GM18909 (cell line): ENCODE measurements at regions not wholly inside any gene's neighbourhood (a gene's known extent, or its start where the extent isn't known, plus 50 kb on each side); places are given as distances from the start of the nearest gene placed in this dataset.

Experiments used
- ATAC-seq: cut with Tn5 transposase; IDR thresholded peaks from one replicate; pipeline ENCODE4 v1.9.1; 2021; ENCODE audit warnings: mild to moderate bottlenecking; ENCODE audit not compliant: unreplicated experiment, poor library complexity

- ATAC-seq, result no peak
These were observed 50.2 kb upstream of the AKR1E2 start for GRCh38 chr10:4775808-4776207.

DNA sequence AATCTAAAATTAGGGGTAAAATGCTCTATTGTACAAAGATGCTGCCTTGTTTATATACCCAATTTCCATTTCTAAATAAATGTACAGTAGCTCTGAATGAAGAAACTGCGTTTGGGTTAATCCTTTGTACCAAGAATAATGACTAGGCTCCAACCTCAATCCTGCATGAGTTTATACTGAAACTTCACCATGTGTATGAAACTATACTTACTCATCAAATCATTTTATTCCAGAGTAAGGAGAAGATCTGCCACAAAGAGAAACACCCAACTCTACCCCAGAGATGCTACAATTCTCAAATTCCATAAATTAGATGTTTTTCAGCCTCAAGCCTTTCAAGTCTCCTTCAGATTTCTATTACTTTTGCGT, 53.8 kb upstream of the AKR1E2 start:
- ATAC-seq, result no peak

GRCh38 chr10:4771554-4772201, 54.3 kb upstream of the AKR1E2 start:
- ATAC-seq, result no peak

GRCh38 chr10:4770801-4771553, 55.0 kb upstream of the AKR1E2 start:
- ATAC-seq, result no peak

DNA sequence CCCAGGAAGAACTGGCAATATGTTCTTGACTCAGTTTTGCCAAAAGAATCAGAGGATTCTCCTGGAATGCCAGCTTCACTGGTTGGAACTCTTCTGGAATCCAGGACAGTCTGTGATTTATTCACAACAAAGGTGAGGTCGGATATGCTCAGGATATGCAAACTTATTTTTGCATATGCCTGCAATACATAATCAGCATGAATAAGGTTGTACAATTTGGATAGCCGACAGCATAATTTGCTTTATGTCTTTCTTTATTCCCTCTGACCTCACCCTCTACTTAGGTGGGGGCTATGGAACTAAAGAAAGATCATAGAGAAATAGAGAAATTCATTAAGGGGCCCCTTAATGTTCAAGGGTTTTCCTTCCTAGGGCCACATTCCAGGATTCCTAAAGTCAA, 57.6 kb upstream of the AKR1E2 start:
- no peak for ATAC-seq

DNA sequence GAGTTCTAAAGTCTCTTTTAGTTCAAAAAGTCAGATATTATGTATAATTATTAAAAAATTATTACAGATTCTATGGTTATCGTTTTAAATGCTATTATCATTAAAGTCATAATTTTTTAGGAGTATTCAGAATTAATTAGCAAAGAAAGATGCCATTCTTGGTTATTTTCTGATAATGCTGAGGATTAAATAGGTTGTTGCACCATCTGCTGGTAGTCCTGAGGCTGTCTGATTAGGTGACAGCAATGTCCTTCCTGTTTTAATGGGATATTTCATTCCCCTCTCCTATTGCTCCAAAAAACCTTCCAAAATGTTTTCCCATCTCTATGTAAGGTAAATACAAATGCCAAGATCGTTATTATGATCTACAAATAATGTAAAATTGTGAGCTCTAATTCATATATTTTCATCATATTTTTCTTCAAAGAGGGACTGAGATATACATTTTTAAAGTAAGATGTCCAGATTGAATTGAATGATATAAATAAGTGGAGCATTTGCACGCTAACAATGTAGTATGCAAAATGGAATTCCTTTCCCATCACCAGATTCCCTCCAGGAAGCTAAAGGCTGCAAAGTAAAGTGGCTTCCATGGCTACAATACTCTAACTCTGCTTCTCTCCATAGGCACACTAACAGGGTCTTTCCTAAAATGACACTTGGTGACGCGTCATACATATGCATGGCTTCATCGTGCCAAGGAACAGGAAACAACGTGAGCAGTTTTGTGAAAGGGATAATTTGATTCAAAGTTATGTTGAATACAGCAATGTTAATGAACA, 58.8 kb upstream of the AKR1E2 start:
- no peak for ATAC-seq

GRCh38 chr10:4766454-4766853, 59.6 kb upstream of the AKR1E2 start:
- no peak for ATAC-seq

DNA sequence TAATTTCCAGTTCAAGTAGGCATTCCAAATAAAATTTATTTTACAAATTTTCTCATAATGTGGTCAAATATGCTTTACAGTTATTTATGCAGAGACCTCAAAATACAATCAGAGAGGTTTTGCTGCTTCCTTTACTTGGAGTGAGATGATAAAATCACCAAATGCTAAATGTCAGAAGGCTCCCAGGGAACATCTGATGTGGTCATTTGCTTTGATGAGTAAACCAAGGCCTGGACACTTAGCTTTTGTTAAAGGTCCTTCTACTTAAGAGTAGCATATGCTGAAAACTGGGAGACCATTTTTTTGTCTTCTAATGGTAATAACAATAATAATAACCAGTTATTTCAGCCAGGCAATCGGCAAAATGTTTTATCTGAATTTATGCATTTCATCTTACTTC, 60.6 kb upstream of the AKR1E2 start:
- ATAC-seq, result no peak

- ATAC-seq, result no peak
These were observed 62.0 kb upstream of the AKR1E2 start for GRCh38 chr10:4763960-4764428.

GRCh38 chr10:4763513-4763912, 62.5 kb upstream of the AKR1E2 start:
- ATAC-seq, result peak; percentile 54

DNA sequence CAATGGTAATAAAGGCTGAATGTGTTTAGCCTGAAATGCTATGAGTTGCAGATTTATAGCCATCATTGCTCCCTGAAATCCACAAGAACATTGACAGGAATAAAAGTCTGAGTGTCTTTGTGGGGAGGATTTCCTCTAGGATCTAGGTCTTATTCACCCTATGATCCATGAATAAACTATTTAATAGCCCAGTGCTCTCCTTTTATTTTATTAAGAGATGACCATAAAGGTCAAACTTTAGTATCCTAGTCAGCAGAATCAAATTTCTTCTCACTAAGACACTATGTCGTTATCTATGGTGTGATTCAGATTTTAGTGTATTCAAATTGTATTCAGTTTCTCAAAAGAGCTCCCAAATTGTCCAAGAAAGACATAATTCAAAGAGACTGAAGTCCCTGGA, 67.8 kb upstream of the AKR1E2 start:
- ATAC-seq, result no peak

GRCh38 chr10:4755286-4755989, 70.6 kb upstream of the AKR1E2 start:
- ATAC-seq, result no peak

DNA sequence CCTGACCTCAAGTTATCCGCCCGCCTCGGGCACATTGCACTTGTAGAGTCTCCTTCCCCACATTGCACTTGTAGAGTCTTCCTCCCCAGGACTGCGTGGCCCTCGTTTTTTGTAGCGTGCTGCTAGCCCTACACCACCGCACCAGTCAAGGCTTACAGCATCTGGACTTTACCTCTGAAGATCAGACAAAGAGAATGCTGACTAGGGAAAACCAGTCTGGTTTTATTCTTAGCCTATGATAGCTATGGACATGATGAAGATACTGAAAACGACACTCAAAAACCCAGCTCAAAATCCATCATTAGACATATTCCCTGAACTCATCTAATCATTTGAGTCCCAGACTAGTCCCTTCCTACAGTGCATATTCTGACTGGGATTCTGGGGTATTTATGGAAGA, 71.9 kb upstream of the AKR1E2 start:
- no peak for ATAC-seq

DNA sequence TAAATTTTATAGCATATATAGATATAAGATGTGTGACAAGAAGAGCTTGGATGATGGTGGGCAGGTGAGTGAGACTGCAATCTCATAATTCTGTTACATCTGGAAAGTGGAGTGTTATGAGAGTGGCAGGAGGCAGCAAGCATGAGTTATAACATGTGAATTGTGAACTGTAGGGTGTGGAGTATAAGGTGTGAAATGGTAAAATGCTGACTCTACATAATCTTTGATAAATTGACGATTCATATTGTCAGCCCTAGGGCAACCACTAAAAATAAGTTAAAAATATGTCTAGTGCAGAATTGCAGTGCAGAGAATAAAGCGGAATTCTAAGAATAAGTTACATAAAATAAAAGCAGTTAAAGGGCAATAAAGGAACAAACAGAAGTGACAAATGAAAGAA, 74.8 kb upstream of the AKR1E2 start:
- ATAC-seq, result no peak

DNA sequence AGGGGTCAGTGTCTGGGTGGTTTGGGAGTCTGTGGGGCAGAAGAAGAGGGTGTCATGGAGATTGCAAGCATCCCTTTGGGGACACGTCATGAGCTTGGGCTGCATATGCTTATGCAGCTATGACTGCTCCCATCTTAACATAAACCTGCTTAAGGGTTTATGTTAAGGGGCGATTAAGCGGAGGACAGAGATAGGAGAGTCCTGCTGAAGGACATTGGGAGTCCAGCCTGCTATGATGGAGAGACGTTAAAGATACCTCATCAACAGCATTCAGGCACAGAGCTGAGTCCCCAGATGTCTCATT, 76.8 kb upstream of the AKR1E2 start:
- ATAC-seq, result no peak

- no peak for ATAC-seq
These were observed 77.3 kb upstream of the AKR1E2 start for GRCh38 chr10:4748491-4749270.

GRCh38 chr10:4742217-4742616, 83.8 kb upstream of the AKR1E2 start:
- no peak for ATAC-seq

DNA sequence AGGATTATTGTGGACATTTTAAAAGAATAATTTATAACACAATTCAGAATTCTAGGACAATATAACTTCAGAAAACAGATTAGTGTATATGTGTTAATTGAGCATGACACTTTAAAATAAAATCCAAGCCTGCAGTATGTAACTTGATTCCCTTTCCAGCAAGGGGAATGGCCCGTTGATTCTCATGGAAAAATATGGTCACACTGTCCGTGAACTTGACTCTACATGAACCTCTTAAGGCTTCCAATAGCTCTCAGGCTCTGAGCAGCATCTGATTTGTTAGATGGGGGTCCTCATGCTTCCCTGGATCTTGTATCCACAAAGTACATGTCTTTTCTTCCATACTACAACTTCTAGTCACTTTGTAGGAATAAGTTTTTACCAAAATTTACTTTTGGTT, 85.5 kb upstream of the AKR1E2 start:
- no peak for ATAC-seq

GRCh38 chr10:4736608-4737007, 89.4 kb upstream of the AKR1E2 start:
- ATAC-seq, result no peak

DNA sequence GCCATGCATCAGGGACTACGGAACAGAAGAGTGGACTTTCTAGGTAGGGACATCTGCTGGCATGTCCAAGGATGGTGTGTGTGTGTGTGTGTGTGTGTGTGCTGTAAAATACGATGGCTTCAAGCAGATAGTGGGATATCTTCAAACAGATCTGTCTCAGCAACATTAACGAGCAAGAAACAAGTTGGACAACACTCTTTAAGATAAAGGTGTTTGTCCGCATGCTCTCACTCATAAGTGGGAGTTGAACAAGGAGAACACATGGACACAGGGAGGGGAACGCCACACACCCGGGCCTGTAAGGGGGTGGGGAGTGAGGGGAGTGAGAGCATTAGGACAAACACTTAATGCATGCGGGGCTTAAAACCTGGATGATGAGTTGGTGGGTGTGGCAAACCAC, 89.8 kb upstream of the AKR1E2 start:
- ATAC-seq, result no peak
